ENCODE measurements at regions not wholly inside any gene's neighbourhood (a gene's known extent, or its start where the extent isn't known, plus 50 kb on each side); places are given as distances from the start of the nearest gene placed in this dataset.

DNA sequence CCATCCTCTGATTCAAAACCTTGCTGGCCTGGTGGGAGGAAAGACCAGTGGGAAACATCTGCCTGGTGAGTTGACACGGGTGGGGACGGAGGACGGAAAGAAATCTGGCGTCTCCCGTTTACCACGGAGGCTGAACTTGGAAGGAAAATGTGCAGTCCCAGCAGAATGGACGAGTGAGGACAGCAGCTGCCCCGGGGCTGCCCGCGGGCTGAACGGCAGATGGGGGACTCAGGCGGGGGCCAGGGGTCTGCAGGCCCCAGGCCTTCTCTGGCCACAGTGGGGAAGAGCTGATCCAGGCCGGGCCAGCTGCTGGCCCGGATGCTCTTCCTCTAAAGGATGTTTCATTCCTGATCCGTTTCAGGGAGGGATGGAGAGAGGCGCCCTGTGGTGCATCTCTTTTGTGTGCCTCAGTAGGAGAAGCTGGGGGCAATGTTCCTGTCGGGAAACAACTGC lies 147.5 kb upstream of the CHST15 start:
- DNase-seq = no peak

- DNase-seq = no peak
Observed at GRCh38 chr10:124239696-124240095, 146.3 kb upstream of the CHST15 start.

GRCh38 chr10:124239134-124239533 lies 145.7 kb upstream of the CHST15 start:
- DNase-seq = no peak

DNA sequence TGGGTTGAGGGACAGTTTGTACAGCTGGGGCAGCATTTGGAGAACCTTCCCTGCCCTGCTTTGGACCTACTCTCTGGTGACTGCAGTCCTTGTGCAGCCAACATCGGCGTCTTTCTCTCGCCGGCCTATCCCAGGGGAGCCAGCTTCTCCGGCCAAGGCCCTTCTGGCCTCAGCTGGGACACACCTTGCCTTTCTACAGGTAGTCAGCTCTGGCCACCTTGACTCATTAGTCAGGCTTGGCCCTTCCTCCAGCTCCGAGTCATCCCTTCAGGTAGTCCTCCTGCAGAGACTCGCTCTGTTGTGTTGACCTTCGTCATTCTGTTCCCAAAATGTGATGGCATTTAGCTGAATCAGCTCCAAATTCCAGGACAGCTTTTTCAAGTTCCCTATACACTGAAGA lies 145.0 kb upstream of the CHST15 start:
- DNase-seq = no peak

- no peak for DNase-seq
Observed at GRCh38 chr10:124237282-124237961, 144.0 kb upstream of the CHST15 start.

DNA sequence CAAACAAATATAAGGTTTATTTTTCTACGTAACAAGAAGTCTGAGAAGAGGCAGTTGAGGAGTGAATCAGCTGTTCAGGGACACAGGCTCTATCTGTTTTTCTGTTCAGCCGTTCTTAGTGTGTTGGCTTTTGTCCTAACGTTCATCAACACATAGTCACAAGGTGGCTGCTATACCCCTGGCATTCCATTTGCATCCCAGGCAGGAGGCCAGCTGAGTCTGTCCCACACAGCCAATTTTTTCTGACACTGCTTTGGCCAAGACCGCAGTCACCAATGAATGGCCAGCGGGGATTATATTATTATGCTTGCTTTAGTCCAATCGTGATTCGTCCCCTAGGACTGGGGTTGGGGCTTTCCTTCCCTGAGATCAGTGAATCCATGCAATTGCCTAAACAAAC lies 143.4 kb upstream of the CHST15 start:
- no peak for DNase-seq

DNA sequence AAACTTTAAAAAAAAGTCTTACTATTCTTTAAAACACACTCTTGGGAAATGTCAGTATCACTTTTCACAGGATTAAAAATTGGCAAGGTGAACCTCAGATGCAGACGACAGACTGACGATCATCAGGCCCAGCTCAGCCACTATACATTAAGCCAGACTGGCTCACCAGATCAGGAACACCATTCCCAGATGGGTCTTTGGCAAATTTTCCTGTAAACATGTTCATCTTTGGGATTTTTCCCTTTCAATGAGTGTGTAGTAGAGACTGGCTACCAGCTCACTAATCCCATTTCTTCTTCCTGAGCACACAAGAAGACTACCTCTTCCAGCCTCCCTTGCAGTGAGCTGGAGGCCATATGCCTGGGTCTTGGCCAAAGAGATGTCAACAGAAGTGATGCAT lies 142.7 kb upstream of the CHST15 start:
- DNase-seq = no peak

DNA sequence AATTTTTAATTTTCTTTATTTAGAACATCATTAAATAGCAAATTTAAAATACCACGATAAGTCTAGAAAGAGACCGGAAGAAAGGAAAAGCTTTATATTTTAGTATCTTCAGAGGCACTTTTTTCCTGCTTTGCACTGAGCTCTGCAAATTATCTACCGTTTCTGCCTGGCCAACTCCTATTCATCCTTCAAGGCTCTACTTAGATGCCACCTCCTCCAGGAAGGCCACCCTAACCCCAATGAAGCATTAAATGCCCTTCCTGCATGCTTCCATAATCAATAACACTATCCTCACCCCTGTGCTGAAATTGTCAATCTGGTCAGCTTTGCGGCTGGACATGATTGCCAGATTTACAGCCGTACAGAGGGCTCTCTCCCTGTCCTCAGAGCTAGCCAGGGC lies 141.8 kb upstream of the CHST15 start:
- no peak for DNase-seq

DNA sequence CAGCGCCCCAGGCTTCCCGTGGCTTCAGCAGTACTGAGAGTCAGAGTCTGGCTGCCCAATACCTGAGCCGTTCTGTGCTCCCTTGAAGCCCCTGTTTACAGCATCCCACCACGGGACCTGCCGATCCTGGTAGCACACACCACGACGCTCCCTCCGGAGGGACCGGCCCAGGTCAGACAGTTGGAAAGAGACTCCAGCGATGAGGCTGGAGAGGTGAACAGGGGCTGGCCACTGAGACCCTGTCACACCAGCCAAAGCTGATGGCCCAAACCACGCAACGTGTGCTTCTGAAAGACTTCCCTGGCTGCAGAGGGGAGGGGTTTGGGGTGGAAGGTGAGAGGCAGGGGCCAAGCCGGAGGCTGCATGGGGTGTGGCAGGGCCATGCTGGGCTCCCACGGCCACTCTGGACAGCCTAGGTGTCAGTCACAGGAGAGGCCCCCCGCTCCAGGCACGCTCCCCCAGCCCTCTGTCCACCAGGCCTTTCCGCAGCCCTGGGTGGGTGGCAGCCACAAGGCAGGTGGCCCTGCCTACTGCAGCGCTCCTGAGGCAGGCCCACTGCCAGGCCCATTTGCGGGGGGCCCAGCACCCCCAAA lies 140.2 kb upstream of the CHST15 start:
- no peak for DNase-seq

- DNase-seq = no peak
Observed at GRCh38 chr10:124232686-124233545, 139.5 kb upstream of the CHST15 start.

DNA sequence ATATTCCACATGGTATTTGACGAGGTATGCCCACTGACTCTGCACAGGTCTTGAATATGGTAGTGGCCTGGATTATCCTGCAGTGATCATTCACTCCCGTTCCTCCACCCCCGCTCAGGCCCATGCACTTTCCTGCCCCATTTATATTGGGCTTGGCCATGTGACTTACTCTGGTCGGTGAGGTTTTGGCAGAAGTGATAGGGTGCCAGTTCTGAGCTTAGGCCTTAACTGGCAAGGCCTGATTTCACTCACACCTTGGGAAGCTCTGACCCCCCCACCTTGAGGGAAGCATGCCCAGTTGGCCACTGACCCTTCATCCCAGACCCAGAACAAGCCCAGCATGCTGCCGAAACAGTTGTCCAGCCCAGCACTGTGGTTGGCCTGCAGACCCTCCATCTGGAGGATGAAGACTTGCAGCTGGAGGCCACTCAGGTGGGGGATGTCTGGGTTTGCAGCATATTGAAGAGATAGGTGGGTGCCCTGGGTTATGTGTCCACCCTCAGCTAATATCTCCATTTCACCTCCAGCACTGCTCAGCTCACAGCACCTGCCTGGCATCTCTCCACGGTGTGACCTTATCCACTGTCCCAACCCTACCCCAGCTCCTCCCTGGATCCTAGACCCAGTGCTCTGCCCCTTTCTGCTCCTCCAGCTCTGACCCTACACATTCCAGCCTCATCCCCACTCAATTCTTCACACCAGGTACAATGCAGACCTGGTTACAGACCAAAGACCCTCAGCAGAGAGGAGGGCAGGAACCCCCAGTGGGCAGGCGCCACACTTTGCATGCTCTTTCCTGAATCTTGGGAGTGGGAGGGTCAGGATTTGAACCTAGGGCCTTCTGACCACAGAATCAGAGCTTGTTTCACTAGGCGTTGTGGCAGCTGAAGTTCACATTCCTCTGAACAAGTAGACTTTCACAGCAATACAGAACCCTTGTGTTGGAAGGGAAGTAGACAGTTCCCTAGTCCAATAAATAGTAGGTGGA lies 138.1 kb upstream of the CHST15 start:
- peak; percentile 62 for DNase-seq

GRCh38 chr10:124230635-124231167 lies 137.3 kb upstream of the CHST15 start:
- DNase-seq = no peak

DNA sequence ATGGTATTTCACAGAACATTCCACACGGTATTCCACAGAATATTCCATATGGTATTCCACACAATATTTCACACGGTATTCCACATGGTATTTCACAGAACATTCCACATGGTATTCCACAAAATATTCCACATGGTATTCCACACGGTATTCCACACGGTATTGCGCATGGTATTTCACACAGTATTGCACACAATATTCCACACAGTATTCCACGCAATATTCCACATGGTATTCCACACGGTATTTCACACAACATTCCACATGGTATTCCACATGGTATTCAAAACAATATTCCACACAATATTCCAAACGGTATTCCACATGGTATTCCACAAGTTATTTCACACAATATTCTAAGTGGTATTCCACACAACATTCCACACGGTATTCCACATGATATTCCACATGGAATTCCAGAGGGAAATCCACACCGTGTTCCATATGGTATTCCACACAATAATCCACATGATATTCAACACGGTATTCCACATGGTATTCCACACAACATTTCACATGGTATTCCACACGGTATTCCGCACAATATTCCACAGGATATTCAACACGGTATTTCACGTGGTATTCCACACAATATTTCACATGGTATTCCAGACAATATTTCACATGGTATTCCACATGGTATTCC lies 136.7 kb upstream of the CHST15 start:
- no peak for DNase-seq

- DNase-seq = no peak
Observed at GRCh38 chr10:124229201-124229988, 136.0 kb upstream of the CHST15 start.

DNA sequence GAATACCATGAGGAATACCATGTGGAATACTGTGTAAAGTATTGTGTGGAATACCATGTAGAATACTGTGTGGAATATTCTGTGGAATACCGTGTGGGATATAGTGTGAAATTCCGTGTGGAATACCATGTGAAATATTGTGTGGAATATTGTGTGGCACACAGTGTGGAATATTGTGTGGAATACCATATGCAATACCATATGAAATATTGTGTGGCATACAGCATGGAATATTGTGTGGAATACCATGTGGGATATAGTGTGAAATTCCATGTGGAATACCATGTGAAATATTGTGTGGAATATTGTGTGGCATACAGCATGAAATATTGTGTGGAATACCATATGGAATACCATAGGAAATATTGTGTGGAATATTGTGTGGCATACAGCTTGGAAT lies 135.1 kb upstream of the CHST15 start:
- DNase-seq = no peak

DNA sequence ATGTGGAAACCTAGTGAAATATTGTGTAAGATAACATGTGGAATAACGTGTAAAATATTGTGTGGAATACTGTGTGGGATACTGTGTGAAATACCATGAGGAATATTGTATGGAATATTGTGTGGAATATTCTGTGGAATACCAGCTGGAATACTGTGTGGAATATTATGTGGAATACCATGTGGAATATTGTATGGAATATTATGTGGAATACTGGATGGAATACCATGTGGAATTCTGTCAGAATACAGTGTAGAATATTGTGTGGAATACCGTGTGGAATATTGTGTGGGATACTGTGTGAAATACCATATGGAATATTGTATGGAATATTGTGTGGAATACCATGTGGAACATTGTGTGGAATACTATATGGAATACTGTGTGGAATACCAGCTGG lies 134.6 kb upstream of the CHST15 start:
- DNase-seq = no peak

GRCh38 chr10:124227055-124227975 lies 133.9 kb upstream of the CHST15 start:
- DNase-seq = no peak

GRCh38 chr10:124226271-124227054 lies 133.1 kb upstream of the CHST15 start:
- DNase-seq = no peak
